Epithelial cell of prostate (primary cell): ENCODE measurements at regions not wholly inside any gene's neighbourhood (a gene's known extent, or its start where the extent isn't known, plus 50 kb on each side); places are given as distances from the start of the nearest gene placed in this dataset.
"Not testable (repeated sequence)": the region's sequence is repeated elsewhere in the genome, so short reads cannot be mapped to it uniquely, and the experiment has no call there.

ENCODE experiments used
- DNase-seq: peaks from one replicate; pipeline ENCODE4 v3.0.0-alpha.2; 2011; ENCODE audit warnings: low read depth, low spot score
- H3K27ac ChIP-seq: fragments of 450-650 bp; 2 replicates; pipeline ENCODE4 v1.5.1; 2017; ENCODE audit warnings: mild to moderate bottlenecking

DNA sequence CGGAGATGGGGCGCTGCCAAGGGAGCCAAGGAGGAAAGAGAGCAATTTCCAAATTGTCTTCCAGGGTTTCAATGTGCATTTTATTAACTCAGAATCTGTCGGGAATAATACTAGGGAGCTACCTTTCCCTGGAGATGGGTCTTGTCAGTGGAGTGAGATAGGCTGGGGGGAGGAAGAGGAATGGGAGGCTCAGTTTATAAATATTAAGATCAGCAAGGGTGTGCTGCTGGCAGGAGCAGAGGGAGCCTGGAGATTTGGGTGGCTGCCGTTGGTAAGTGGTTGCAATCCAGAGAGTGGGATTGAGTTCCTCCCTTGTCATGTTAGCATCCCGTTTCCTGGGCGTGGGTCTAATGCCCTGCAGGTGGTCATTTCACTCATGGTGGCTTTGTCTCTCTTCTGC lies 89.9 kb upstream of the ZNG1F start:
- DNase-seq, H3K27ac ChIP-seq: not testable (repeated sequence)

DNA sequence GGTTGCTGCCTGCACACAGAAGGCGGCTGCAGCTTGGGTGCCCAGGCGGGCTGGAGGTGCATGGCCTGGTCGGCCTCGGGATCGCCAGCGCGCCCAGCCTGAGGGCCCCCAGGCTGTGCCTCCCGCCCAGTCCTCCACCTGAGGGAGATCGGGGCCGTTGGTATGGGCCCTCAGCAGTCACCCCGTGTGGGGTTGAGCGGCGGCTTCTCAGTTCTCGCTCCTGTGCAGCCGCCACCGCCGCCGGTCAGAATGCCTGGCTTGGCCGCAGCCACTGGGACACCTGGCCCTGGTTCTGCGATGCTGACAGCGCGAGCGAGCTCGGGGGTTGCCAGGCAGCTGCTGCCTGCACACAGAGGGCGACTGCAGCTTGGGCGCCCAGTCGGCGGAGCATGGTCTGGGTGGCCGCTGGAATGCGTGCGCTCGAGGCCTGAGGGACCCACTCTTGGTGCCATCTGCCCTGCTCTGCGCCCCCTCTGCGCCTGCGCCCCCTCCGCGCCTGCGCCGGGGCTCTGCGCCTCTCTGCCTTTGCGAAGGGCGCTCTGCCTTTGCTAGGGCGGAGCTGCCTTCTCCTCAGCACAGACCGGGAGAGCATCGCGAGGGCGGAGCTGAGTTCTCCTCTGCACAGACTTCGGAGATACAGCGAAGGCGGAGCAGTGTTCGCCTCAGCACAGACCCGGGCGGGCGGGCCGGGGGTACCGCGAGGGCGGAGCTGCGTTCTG lies 84.6 kb upstream of the ZNG1F start:
- peak; percentile 3 for DNase-seq
- H3K27ac ChIP-seq, result not testable (repeated sequence)

DNA sequence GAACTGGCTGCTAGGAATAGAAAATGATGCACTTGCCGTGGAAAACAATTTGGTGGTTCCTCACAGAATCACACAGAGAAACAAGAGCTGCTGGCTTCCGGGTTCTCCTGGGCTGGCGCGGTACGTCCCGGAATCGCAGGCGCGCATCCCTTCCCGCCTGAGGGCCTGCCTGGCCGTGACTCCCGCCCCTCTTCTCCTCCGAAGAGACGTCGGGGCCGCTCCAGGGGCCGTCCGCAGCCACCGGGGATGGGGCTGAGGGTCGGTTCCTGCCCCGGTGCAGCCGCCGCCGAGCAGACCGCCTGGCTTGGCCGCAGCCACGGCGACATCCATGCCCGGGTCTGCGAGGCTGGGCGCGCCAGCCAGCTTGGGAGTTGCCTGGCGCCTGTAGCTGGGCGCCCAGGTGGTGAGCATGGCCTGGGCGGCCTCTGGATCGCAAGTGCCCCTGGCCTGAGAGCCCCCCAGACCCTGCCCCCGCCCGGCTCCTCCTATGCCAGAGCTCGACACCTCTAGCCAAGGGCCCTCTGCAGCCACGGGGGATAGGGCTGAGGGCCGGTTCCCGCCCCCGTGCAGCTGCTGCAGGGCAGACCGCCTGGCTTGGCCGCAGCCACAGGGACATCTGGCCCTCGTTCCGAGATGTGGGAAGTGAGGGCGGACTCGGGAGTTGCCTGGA lies 83.9 kb upstream of the ZNG1F start:
- DNase-seq, H3K27ac ChIP-seq: not testable (repeated sequence)

DNA sequence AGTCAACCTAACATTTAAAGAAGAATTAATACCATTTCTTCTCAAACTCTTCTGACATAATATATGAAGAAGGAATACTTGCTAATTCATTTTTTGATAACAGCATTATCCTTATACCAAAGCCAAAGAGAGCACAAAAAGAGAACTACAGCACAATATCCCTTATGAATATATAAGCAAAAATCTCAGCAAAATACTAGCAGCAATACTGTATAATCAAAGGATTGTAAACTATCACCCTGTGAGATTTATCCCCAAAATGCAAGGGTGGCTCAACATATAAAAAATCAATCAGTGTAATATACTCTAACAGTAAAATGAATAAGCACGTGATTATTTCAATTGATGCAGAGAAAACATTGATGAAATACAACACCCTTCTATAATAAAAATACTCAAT lies 81.9 kb upstream of the ZNG1F start:
- not testable (repeated sequence) for DNase-seq, H3K27ac ChIP-seq

DNA sequence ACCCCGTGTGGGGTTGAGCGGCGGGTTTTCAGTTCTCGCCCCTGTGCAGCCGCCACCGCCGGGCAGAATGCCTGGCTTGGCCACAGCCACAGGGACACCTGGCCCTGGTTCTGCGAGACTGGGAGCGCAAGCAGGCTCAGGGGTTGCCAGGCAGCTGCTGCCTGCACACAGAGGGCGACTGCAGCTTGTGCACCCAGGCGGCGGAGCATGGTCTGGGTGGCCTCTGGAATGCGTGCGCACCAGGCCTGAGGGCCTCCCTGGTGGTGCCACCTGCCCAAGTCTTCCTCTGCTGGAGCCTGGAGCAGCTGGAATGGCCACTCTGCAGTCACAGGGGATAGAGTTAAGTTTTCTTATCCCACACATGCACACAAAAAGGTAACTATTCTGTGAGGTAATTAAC lies 80.4 kb upstream of the ZNG1F start:
- not testable (repeated sequence) for H3K27ac ChIP-seq, DNase-seq

DNA sequence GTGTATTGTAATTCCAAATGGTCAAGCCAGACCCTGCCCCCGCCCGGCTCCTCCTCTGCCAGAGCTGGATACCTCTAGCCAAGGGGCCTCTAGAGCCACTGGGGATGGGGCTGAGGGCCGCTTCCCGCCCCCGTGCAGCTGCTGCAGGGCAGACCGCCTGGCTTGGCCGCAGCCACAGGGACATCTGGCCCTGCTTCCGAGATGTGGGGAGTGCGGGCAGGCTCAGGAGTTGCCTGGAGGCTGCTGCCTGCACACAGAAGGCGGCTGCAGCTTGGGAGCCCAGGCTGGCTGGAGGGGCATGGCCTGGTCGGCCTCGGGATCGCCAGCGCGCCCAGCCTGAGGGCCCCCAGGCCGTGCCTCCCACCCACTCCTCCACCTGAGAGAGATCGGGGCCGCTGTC lies 79.9 kb upstream of the ZNG1F start:
- not testable (repeated sequence) for H3K27ac ChIP-seq, DNase-seq

DNA sequence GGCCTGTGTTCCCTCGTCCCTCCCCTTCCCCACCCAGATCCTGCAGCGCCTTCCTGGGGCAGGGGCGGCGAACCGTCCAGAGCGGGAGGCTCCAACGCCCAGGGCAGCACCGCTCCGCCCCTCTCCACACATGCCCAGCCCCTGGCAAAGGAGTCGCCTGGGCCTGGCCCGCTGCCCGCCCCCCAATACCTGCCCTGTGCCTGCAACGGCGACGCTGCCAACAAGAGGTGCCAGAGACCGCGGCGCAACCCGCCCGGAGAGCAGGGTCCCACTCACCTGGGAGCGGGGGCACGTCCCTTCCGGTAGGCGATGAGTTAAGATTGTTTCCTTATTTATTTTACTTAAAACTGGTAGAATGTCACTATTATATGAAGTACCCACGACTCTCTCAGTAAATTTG lies 77.5 kb upstream of the ZNG1F start:
- DNase-seq, result not testable (repeated sequence)

DNA sequence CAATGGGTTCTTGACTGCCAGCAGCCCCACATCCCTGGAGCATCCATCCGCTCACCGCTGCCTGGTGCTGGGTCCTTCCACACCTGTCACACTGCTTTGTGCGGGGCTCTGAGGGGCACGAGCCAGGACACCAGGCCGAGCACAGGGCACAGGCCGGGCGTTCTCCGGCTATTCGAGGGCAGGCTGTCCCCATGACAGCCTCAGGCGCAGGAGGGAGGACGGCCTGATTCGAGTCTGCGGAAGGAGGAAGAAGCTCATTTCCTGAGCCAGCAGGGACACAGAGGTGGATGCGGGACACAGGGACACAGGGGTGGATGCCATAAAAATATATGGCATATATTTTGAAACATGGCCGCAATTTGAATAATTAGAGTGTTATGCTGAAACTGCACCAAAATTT lies 76.9 kb upstream of the ZNG1F start:
- not testable (repeated sequence) for H3K27ac ChIP-seq, DNase-seq

More for the DNA sequence above, 77.5 kb upstream of the ZNG1F start:
- H3K27ac ChIP-seq, result not testable (repeated sequence)

DNA sequence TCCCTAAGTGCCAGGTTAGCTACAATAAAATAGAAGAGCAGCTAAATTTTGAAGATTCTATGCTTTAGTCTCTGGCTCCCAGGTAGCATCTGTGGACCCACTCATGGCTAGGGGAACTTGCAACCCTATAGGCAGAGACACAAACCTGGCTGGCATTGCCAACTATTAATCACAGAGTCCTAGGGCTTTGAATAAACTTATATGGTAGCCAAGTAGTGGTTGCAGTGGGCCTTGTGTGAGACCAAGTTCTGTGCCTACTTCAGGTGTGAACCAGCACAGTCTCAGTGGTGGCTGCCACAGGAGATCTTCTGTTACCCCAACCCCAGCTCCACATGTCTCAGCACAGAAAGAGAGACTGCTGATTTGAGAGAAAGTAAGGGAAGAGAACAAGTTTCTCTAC lies 62.9 kb upstream of the ZNG1F start:
- H3K27ac ChIP-seq, DNase-seq: not testable (repeated sequence)

DNA sequence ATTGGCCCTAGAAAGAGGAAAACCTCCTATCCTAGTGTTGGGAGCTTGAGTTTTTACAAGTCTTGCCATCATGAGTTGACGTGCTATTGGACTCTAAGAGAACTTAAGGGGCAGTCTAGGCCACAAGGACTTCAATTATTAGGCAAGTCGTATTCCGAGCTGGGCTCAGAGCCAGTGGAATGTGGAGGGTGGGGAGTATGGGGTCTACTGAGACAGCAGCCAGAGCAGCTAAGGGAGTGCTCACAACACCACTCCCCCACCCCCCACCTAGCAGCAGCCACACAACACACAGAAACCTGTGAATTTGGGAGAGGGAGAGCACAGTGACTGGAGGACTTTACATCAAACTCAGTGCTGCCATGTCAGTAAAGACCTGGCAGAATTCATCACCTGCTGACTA lies 62.0 kb upstream of the ZNG1F start:
- H3K27ac ChIP-seq, DNase-seq: not testable (repeated sequence)

DNA sequence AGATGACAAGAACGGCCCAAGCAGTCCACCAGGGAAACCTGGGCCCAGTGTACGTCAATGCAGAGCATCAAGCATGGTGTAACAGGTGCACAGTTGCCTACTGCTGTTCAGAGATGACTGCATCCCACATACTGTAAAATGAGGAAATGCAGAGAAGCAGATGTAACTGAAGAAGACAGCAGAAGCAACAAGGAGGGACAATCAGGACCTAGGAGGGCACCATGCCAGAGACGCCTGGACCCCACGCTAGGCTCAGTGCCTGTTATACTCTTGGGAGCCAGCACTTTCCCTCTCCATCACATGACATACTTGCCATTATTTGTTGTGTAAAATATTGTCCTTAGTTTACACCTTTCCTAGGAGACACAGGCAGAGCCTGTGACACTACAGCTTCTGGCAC lies 57.6 kb upstream of the ZNG1F start:
- DNase-seq, H3K27ac ChIP-seq: not testable (repeated sequence)
